ENCODE measurements at regions not wholly inside any gene's neighbourhood (a gene's known extent, or its start where the extent isn't known, plus 50 kb on each side); places are given as distances from the start of the nearest gene placed in this dataset.

DNA sequence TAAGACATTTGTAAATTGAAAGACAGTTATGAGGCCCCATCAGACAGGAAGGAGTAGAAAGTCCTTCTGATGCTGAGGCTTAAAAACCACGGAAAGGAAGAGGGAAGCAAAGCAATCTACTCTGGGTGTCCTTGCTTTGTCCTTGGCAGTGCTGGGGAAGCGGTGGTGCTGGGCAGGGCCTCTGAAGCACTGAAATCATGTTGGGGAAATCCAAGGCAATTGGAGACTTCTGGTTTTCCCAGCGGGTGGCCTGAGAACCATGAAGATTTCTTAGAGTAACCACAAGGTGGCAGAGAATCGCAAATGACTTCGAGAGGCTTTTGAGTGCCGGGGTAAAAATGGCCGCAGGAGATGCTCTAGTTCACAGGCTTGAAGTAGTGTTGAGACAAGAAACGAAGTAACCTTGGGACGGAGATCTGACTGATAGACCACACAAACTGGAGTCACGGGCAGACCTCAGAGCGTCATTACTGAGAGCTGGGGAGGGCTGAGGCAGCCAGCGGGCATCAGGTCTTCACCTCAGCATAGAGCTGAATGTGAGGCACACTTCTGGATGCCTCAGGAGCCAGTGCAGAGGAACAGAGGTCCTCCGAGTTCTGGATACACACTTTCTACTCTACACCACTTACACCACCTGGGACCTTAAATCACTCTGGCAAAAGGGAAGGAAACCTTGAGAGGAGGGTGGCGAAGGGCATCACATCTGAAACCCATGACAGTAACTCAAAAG is 130.7 kb upstream of the GPRIN3 start:
- peak; percentile 6 to 34 for DNase-seq (ENCODE audit: extremely low read depth in 1 of 2, low read depth in 1 of 2)

DNA sequence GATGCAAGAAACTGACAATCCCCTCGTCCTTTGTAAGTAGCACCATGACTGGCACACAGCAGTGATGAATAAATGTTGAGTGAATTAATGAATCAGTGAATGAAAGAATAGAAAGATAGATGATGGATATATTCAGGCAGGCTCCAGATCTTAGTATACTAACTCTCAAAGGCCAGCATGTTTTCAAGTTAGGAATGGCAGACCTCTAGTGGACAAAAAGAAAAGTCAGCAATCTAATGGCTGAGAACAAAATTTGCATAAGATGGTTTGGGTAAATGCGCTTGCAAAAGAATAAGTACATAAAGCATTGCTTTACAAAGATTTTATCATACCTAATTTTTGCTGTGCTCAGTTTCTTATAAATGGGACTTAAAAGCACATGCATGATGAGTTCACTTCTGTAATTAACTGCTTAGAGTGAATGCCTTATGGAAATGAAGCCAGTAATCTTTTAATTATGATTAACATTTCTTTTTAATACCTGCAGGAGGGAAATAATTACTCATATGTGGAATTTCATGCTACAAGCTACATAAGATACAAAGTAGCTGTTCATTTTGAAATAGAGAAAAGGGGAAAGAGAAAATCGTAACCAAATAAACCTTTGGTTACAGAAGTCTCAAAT is 126.9 kb upstream of the GPRIN3 start:
- no peak for DNase-seq (ENCODE audit: extremely low read depth in 1 of 2, low read depth in 1 of 2)

DNA sequence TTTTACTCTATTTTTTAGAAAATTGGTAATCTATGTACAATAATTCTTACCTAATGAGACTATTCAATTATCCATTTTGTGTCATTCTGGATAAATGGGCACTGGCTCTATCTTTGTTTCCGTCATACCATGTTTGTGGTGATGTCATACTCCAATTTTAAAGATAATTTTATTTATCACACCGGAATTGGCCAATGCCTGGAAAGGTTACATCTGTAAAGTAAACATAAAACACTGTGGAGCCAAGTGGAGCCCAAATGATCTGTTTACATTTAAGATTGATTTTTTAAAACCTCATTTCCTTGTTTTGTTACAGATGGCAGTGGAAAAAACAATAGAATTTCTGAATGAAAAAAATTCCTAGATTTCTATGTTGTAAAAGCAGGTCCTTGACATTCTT is 120.2 kb upstream of the GPRIN3 start:
- DNase-seq (ENCODE audit: extremely low read depth in 1 of 2, low read depth in 1 of 2): no peak

DNA sequence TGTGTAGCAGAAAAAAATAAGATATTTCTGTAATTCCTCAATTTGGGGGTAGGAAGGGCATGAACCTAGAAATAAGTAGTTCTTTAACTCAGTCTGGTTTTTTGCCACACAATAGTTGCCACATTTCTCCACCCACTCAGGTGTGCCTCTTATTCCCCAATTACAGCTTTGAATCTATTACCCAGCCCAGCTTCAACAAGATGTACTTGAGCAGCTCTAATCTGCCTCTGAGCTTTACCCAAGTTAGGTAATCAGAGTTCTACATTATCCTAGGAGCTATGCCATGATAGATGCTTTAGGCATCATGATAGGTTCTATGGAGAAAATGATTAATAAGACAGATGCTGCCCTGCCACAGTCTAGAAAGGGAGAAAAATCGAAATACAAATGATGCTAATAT is 117.4 kb upstream of the GPRIN3 start:
- no peak for DNase-seq (ENCODE audit: extremely low read depth in 1 of 2, low read depth in 1 of 2)

DNA sequence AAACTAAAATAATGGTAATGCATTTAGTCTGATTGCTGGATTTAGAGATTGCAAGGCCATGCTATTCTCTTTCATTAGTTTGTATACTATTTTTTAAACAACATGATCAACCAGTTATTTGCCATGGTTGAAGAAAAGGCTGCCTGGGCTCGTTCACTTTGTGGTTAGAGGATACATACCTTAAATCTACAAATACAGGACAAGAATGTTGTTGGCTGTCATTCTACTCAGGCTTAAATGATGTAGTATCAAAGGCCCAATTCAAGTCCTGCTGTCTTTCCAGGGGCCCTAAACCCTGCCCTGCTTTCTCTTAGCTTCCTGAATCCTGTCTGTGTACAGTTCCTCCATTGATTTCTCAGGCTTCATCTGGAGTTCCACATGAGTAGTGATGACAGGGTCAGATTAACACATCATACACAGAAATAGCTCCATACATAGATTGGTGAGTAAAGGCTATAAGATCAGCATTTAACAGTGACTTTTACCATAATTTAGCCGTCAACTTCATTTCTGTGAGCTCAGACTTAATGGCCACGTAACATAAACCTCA is 114.9 kb upstream of the GPRIN3 start:
- DNase-seq (ENCODE audit: extremely low read depth in 1 of 2, low read depth in 1 of 2): no peak

DNA sequence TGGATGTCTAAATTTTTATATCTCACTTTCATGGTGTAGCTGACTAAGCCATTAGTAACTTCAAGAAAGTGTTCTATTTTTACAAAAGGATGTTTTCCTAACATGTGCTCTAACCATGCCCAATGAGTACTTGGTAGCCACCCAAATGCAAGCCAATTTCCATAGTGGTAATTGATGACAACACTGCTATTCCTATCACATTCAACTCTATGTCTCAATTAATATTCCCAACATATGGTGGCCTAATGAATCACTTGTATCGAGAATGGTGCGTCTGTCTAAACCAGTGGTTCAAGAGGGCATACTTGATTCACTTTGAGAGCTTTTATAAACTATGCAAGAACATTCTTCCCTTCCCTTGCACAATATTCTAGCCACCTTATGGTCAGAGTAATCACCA is 112.9 kb upstream of the GPRIN3 start:
- DNase-seq (ENCODE audit: extremely low read depth in 1 of 2, low read depth in 1 of 2): no peak

DNA sequence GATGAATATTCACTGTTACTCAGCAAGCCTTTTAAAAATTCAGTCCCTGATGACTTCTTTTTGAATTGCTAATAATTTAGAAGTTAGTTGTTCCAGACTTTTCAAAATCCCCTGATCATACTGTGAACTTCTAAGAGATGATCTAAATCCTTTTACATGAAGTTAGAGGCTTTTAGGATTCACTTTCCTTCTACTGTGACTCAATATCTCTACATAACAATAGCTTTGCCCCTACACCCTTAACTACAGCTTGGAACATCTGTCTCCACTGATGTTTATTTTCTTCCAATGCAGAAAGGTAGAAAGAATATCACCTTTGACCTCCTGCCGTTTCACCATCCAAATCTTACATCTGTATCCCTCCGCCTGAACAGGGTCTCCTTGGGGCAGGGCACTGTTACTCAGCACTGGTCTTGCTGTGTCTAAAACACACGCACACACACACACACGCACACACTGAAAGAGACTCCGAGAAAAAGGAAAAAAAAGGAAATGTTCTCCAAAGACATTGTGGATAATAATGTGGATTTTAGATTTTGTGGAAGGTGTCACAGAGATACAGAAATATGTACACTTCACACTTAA is 111.6 kb upstream of the GPRIN3 start:
- DNase-seq (ENCODE audit: extremely low read depth in 1 of 2, low read depth in 1 of 2): no peak

DNA sequence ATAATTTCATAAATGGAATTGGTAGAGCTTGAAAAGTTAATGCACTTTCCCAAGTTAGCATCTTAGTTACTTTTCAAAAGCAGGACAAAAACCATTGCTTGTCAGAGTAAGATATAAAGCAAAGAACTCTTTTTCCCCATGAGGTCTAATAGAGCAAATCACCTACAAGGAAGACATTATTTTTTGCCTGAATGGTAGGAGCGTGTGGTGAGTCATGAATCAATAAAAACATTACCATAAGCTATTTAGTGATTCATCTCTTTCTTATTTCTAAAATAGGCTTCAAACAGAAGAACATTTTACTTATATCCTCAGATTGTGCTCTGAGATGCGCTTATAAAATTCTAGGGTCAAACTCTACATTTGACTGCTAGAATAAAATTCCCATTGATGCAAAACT is 109.4 kb upstream of the GPRIN3 start:
- DNase-seq (ENCODE audit: extremely low read depth in 1 of 2, low read depth in 1 of 2): no peak

DNA sequence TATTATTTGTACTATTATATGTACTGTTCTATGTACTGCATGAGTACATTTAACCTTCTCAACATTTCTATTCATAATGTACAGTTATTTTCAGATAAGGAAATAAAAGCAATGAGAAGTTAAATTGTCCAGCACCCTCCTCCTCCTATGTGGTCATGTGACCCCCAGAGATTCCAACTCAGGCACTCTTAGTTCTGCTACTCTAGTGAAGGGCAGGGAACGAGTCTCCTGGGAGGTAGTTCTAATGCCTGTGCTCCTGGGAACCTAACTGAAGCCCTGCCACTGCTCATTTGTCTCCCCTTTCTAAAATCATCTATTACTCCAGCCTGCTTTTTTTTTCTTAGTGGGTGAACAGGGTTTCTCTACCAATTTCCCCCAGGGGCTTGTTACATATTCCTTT is 105.9 kb upstream of the GPRIN3 start:
- DNase-seq (ENCODE audit: extremely low read depth in 1 of 2, low read depth in 1 of 2): no peak

DNA sequence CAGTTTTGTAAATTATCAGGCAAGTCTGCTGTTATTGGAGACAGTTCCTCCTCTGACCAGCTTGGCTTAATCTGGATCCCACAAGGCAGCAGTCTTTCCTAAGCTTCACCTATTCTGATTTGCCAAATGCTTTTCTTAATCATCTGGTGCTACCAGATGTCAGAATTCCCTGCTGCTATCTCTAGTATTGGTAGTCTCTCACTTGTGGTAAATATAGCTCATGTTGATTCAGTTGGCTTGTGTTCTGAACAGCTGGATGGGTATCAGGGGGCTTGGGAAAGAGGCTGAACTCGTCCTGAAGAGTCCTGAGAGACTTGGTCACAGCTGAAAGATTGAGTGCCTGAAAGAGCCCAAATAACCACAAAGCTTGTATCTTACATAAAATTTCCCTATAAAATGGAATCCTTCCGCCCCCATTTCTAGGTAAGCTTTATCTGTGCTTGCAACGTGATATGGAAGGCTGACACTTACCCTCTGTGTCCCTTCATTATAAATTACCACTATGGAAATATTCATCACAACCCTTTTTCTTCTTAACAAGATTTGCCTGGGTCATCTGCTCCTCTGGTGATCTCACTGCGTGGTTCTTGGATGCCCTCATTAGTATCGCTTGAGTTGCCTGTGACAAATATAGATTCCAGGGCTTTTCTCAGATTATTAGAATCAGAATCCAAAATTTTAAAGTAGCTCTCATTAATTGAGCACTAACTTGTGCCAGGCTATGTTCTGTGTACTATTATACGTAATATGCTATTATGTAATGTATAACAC is 104.1 kb upstream of the GPRIN3 start:
- no peak for DNase-seq (ENCODE audit: extremely low read depth in 1 of 2, low read depth in 1 of 2)

DNA sequence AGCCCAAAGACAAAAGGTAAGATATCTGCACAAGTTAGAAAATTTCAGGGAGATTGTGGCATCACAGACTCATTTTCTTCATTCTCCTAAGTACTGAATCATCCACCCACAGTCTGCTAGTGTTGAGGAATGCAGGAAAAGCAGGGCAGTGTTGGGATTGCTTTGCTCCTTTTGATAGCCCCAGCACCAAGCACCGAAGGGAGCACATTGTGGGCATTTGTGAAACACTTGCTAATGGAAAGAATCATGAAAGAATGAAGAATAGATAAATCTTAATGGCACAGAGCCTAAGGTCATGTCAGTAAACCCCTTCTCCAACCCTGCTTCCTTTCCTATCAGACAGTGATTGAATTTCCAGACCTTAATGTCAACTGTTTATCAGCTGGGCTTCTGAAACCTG is 103.1 kb upstream of the GPRIN3 start:
- DNase-seq (ENCODE audit: extremely low read depth in 1 of 2, low read depth in 1 of 2): no peak

DNA sequence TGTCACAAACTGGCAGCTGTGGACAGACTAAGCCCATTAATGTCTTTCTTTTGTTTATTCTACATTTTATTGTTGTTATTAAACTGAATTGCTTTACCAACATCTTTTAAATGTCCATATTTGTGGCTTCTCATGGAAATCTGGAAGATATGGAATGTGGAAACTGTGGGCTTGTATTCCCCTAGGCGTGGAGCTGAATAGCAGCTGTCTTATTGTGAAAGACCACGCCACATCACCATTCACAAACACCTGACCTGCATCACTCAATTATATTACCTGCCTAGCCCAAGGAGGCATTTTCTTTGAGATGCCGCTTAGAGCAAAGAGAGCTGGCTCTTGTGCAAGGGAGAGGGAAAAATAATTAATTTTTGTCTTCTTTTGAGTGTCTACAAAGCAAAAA is 96.9 kb upstream of the GPRIN3 start:
- no peak for DNase-seq (ENCODE audit: extremely low read depth in 1 of 2, low read depth in 1 of 2)

DNA sequence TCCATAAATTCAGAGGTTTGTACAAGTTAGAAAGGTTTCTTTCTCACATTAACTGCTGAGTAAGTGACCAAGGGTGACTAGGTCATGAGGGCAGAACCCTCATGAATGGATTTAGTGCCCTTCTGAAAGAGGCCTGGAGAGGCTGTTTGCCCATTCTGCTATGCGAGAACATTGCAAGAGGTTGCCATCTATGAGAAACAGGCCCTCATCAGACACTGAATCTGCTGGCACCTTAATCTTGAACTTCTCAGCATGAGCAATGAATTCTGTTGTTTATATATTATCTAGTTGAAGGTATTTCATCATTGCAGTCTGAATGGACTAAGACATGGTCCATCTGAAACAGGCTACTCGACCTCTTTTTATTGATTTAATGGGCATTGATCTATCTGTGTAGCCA is 96.2 kb upstream of the GPRIN3 start:
- no peak for DNase-seq (ENCODE audit: extremely low read depth in 1 of 2, low read depth in 1 of 2)

DNA sequence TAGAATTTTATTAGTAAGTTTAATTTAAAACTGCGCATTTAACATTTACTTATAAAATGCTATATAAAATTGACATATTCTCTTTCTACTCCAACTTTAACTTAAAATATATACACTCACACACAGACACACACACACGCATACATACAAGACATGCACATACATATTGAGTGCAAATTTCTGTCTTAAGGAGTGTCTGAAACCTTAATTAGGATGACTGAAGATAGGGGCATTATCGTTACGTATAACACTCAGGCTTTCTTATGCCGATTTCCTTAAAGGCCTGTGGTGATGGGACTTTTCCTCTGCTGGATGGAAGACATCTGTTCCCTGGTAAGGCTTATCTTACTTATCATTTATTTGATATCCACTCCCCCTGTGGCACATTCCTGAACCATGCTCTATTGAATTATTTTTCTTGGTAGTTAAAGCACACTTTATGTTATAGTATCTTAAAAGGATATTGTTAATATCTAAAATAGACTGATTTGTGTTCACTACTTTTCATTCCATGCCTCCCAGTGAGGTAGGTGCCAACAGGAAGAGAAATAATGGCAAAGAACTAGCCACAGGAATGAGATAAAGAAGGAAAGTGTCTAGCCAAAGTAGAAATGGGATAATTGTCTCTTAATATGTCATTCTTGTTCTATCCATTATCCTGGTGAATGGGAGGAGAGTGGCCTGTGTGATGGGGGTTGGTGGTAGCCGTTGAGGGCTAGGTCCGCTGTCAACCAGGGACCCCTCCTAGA is 92.9 kb upstream of the GPRIN3 start:
- no peak for DNase-seq (ENCODE audit: extremely low read depth in 1 of 2, low read depth in 1 of 2)

DNA sequence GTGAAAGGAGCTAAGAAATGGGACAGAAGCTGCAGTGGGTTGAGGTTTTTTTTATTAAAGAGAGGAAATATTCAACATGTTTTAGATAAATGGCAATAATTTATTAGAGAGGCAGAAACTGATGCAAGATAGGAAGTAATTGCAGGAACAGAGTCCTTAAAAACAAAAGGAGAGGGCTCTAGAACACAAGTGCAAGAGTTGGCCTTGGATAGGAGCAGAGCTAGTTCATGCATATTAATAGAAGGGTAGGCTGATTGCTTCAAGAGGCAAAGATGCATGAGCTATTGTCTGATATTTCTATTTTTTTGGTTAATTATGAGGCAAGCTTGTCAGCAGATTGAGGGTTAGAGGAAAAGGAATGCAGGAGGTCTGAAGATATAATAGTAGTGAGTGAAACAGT is 91.0 kb upstream of the GPRIN3 start:
- no peak for DNase-seq (ENCODE audit: extremely low read depth in 1 of 2, low read depth in 1 of 2)

DNA sequence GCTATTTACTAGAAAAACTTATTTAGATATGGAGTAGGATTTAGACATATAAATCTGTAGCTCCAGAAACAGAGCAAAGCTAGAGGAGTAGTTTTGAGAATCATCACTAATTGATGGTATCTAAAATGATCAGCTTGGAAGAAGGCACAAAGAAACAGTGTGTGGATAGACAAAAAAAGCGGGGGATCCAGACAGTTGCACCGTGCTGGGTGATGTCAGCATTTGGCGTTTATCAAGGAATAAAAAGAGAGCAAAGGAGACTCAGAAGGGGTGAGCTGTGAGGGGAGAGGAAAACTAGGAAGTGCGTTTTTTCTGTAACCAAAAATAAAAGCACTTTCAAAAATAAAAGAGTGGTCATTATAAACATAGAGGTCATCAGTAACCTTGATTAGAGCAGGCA is 90.5 kb upstream of the GPRIN3 start:
- no peak for DNase-seq (ENCODE audit: extremely low read depth in 1 of 2, low read depth in 1 of 2)

DNA sequence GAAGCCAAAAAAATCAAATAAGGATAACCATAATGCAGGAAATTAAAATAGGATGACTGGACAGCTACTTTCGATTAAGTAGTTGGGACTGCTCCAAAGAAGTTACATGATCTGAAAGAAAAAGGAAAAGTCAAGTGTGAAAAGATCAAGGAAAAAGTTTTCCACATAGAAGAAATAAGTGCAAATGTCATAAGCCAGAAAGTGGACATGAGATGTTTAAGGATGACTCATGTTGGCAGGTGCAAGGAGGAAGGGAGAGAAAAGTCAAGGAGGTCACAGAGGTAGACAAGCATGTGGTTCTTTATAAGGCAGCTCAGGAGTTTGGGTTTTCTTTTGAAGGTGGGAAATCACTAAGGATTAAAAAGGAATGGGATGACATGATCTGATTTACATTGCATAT is 89.8 kb upstream of the GPRIN3 start:
- DNase-seq (ENCODE audit: extremely low read depth in 1 of 2, low read depth in 1 of 2): no peak

DNA sequence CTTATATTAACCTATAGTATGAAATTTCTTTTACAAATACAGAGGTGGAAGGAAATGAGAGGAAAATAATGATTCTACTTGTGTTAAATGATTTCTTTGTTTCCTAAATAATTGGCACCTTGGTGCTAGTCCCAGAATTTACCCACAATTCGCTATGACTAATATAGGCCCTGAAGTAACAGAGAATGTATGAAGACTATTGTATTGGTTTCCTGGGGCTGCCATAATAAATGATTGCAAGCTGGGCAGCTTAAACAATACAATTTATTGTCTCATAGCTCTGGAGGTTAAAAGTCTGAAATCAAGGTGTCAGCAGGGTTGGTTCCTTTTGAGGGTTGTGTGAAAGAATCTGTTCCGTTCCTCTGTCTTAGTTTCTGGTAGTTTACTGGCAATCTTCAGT is 74.8 kb upstream of the GPRIN3 start:
- DNase-seq (ENCODE audit: extremely low read depth in 1 of 2, low read depth in 1 of 2): no peak

DNA sequence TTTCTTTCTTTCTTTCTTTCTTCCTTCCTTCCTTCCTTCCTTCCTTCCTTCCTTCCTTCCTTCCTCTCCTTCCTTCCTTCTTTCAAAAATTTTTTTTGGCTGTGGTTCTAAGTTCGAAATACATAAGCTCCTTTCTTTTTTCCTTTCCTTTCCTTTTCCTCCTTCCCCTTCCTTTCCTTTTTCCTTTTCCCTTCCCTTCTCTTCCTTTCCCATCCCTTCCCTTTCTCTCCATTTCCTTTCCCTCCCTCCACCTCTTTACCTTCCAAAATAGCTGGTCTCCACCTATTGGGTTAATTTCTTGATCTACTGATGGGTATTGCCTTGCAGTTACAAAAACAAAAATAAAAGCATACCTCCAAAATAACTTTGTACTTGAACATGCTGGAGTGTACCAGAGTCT is 73.4 kb upstream of the GPRIN3 start:
- DNase-seq (ENCODE audit: extremely low read depth in 1 of 2, low read depth in 1 of 2): no peak

DNA sequence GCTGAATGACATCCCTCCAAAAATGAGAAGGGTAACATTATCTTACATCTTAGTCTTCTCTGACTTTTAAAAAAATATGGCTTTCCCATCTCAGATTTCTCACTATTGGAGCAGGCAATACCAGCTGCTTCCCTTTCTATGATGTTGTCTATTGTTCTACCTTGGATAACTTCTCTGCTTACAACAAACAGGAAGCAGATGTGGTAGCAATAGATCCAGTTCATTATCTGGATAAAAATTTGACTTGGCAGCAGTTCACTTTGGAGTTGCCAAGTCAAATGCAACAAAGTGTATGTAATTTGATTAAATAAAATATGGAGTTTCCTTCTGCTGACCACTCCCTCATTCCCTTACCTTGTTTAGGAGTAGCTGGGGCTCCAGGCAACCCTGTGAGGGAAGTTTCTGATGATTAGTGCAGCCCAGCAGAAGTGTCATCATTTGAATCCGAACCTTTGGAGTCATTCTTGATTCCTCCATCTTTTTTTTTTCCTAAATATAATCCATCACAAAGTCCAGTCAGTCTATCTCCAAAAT is 72.0 kb upstream of the GPRIN3 start:
- DNase-seq (ENCODE audit: extremely low read depth in 1 of 2, low read depth in 1 of 2): no peak

DNA sequence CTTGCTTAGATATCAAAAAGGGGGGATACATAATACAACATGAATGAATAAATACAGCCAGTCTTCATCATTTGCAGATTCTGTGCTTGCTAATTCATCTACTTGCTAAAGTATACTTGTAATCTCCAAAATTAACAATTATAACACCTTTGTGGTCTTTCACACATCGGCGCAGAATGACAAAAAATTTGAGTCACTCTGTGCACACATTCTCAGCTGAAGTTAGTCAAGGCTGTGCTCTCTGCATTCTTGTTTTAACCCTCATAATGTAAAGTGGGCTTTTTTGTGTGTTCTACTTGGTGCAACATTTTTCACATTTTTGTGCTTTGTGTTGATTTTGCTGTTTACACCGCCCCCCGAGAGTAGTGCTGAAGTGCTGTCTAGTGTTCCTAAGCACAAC is 65.8 kb upstream of the GPRIN3 start:
- DNase-seq (ENCODE audit: extremely low read depth in 1 of 2, low read depth in 1 of 2): no peak
